ENCODE measurements at regions not wholly inside any gene's neighbourhood (a gene's known extent, or its start where the extent isn't known, plus 50 kb on each side); places are given as distances from the start of the nearest gene placed in this dataset.

DNA sequence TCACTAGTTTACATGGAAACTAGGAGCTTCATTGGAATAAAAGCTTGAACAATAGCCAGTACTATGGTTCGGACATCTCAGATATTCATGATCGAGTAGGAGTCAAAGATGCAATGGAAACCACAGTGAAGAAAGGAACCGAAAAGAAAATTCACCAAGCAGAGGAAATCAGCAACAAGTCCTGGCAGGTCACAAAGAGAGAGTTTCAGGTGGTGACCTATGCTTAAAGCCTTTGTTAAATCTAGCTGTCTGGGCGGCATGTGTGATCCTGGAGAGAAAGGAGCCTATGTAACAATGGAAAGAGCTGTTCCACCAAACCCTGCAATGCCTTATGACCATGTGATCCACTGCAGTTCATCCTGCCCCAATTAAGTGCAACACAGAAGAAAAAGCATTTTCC, 68.9 kb upstream of the POU2AF2 start:
- intact Hi-C loops (cut with DNase I; ENCODE audit: low total_unique reads): no loop called here
- no peaks in the 10 kb centered on the region for H3K27me3 ChIP-seq
- H3K36me3 ChIP-seq (ENCODE audit: low read depth, missing control alignments): no peaks in the 10 kb centered on the region
- H3K9me3 ChIP-seq: no peaks in the 10 kb centered on the region
- 93 to 96% methylated on average over 4 of the region's 4 CpGs for WGBS, 2 donors
- TF ChIP-seq POLR2A (IDR thresholded peaks at IDR 0.05) (no peak), CTCF (IDR thresholded peaks at IDR 0.05) (no peak)
- no peak overlapping the region for H3K27ac ChIP-seq
- no peaks in the 10 kb centered on the region for H3K4me1 ChIP-seq
- H3K4me3 ChIP-seq: no peak overlapping the region
- no peak for DNase-seq

GRCh38 chr11:111173221-111173620, 72.3 kb upstream of the POU2AF2 start:
- Histone ChIP-seq H3K4me3 (no peak overlapping the region), H3K4me1 (no peaks in the 10 kb centered on the region), H3K9me3 (no peaks in the 10 kb centered on the region), H3K27me3 (no peaks in the 10 kb centered on the region), H3K36me3 (ENCODE audit: low read depth, missing control alignments) (no peaks in the 10 kb centered on the region), H3K27ac (no peak overlapping the region)
- intact Hi-C loops (cut with DNase I; ENCODE audit: low total_unique reads): no loop called here
- TF ChIP-seq POLR2A (IDR thresholded peaks at IDR 0.05) (no peak), CTCF (IDR thresholded peaks at IDR 0.05) (no peak)
- no peak for DNase-seq
- 91 to 95% methylated on average over 3 of the region's 3 CpGs for WGBS, 2 donors

DNA sequence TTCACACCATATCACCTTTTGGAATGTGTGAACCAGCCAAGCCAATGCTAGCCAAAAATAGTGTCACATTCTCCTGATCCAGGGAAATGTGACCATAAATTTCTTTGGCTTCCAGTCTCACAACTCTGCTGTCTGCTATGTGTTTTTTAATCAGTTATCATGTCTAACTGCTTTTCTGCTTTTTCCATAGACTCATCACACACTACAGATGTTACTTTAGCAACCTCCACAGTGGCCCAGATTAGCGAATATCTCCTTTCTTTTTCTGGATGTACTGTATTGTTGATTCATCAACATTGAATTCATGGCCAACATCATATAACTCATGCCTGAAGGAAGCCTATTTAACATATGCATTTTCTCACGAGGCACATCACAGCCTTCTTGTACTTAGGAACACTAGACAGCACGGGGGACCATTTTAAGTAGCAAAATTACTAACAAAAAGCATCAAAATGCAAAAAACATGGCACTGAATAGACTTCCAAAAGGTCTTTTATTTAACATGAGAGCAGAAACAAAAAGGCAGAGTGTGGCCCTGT, 73.1 kb upstream of the POU2AF2 start:
- Histone ChIP-seq H3K4me3 (no peak overlapping the region), H3K27ac (no peak overlapping the region), H3K9me3 (no peaks in the 10 kb centered on the region), H3K36me3 (ENCODE audit: low read depth, missing control alignments) (no peaks in the 10 kb centered on the region), H3K4me1 (no peaks in the 10 kb centered on the region), H3K27me3 (no peaks in the 10 kb centered on the region)
- 82 to 93% methylated on average over 3 of the region's 3 CpGs for WGBS, 2 donors
- no peak for DNase-seq
- intact Hi-C loops (cut with DNase I; ENCODE audit: low total_unique reads): no loop called here
- TF ChIP-seq POLR2A (IDR thresholded peaks at IDR 0.05) (no peak), CTCF (IDR thresholded peaks at IDR 0.05) (no peak)

DNA sequence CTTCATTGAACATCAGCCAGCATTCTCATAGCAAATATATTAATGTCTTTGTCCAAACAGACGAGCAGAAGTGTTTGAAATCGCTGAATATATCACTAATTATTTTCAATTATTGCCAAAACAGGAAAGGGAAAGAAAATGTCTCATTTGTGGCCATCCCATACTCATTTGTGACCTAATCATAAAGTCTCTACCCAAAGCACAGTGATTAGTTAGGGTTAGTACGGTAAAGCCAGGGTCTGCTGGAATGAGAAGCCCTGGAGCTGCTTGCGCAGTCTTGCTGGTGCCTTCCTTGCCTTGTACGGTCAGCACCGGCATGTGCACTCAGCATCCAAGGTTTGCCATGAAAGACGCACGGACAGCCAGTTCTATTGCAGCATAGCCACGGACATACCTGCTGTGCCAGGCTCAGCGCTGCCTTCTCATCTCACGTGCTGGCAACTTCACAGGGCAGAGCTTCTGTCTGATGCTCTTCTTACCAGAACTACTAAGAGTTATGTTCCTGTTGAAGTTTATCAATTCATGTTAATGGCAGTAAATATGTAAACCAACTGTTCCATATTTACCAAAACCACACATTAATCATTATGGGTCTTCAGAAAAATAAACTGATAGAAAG, 74.7 kb upstream of the POU2AF2 start:
- TF ChIP-seq CTCF (IDR thresholded peaks at IDR 0.05): no peak
- TF ChIP-seq POLR2A (IDR thresholded peaks at IDR 0.05): no peak

GRCh38 chr11:111169367-111169766, 76.2 kb upstream of the POU2AF2 start:
- no peak for DNase-seq
- TF ChIP-seq POLR2A (IDR thresholded peaks at IDR 0.05) (no peak), CTCF (IDR thresholded peaks at IDR 0.05) (no peak)
- WGBS, 2 donors: 91 to 96% methylated on average over 5 of the region's 5 CpGs
- H3K9me3 ChIP-seq: no peaks in the 10 kb centered on the region
- no peak overlapping the region for H3K27ac ChIP-seq
- H3K4me3 ChIP-seq: no peak overlapping the region
- H3K4me1 ChIP-seq: no peaks in the 10 kb centered on the region
- no peaks in the 10 kb centered on the region for H3K27me3 ChIP-seq
- intact Hi-C loops (cut with DNase I; ENCODE audit: low total_unique reads): no loop called here
- no peaks in the 10 kb centered on the region for H3K36me3 ChIP-seq (ENCODE audit: low read depth, missing control alignments)

More for the DNA sequence above, 74.7 kb upstream of the POU2AF2 start:
- no peak overlapping the region for H3K27ac ChIP-seq
- DNase-seq: no peak
- H3K4me1 ChIP-seq: no peaks in the 10 kb centered on the region
- no peak overlapping the region for H3K4me3 ChIP-seq
- intact Hi-C loops (cut with DNase I; ENCODE audit: low total_unique reads): no loop called here
- no peaks in the 10 kb centered on the region for H3K27me3 ChIP-seq
- H3K36me3 ChIP-seq (ENCODE audit: low read depth, missing control alignments): no peaks in the 10 kb centered on the region
- H3K9me3 ChIP-seq: no peaks in the 10 kb centered on the region
- 95 to 96% methylated on average over 11 of the region's 11 CpGs for WGBS, 2 donors

All from testis (tissue), 2 donors.